CD4-positive, alpha-beta T cell treated with Interleukin-6 for 4 hours (primary cell): ENCODE measurements at regions not wholly inside any gene's neighbourhood (a gene's known extent, or its start where the extent isn't known, plus 50 kb on each side); places are given as distances from the start of the nearest gene placed in this dataset.
"Not testable (repeated sequence)": the region's sequence is repeated elsewhere in the genome, so short reads cannot be mapped to it uniquely, and the experiment has no call there.

ENCODE experiments used
- DNase-seq: peaks from one replicate; pipeline ENCODE4 v3.0.0-alpha.2; 2020; ENCODE audit warnings: mixed read lengths

- DNase-seq, result no peak
Observed at GRCh38 chr1:88608139-88608943, 75.7 kb upstream of the PKN2 start.

GRCh38 chr1:88609051-88609450 lies 75.0 kb upstream of the PKN2 start:
- DNase-seq, result no peak

- no peak for DNase-seq
Observed at GRCh38 chr1:88610687-88611086, 73.4 kb upstream of the PKN2 start.

GRCh38 chr1:88612292-88612691 lies 71.8 kb upstream of the PKN2 start:
- DNase-seq, result no peak

GRCh38 chr1:88612773-88613172 lies 71.3 kb upstream of the PKN2 start:
- DNase-seq, result no peak

- no peak for DNase-seq
Observed at GRCh38 chr1:88618331-88618730, 65.7 kb upstream of the PKN2 start.

GRCh38 chr1:88623101-88623500 lies 61.0 kb upstream of the PKN2 start:
- not testable (repeated sequence) for DNase-seq
